GM23338 (cell line): ENCODE measurements at regions not wholly inside any gene's neighbourhood (a gene's known extent, or its start where the extent isn't known, plus 50 kb on each side); places are given as distances from the start of the nearest gene placed in this dataset.

Experiments used
- ATAC-seq: fragments of 200-7000 bp; cut with Tn5 transposase; 3 replicates; pipeline ENCODE4 v1.9.1; 2020
- DNase-seq: peaks from one replicate; pipeline ENCODE4 v3.0.0-alpha.2; 2015; ENCODE audit warnings: low spot score
- H2AFZ ChIP-seq: fragments of 200-600 bp; sonication (generic); 2 replicates; pipeline ENCODE4 v1.8.0; 2016; ENCODE audit warnings: antibody characterized with exemption, mild to moderate bottlenecking, moderate library complexity
- H3F3A ChIP-seq: fragments of 200-600 bp; sonication (generic); replicated peaks from 2 replicates; pipeline ENCODE4 v1.8.0; 2017; ENCODE audit warnings: antibody characterized with exemption, mixed run types, low read depth
- H3K27ac ChIP-seq: fragments of 200-600 bp; sonication (generic); 2 replicates; pipeline ENCODE4 v1.6.1; 2016; ENCODE audit warnings: low read depth
- H3K27me3 ChIP-seq: fragments of 200-600 bp; sonication (generic); 2 replicates; pipeline ENCODE4 v1.8.0; 2016; ENCODE audit warnings: mild to moderate bottlenecking, mixed run types, moderate library complexity; ENCODE audit not compliant: insufficient read depth
- H3K36me3 ChIP-seq: fragments of 200-600 bp; sonication (generic); 2 replicates; pipeline ENCODE4 v1.8.0; 2016; ENCODE audit warnings: mild to moderate bottlenecking; ENCODE audit not compliant: insufficient read depth
- H3K4me1 ChIP-seq: fragments of 200-600 bp; sonication (generic); 2 replicates; pipeline ENCODE4 v1.8.0; 2016; ENCODE audit warnings: mild to moderate bottlenecking, moderate library complexity; ENCODE audit not compliant: insufficient read depth
- H3K4me2 ChIP-seq: fragments of 200-600 bp; sonication (generic); 2 replicates; pipeline ENCODE4 v1.7.1; 2017; ENCODE audit warnings: mixed run types
- H3K4me3 ChIP-seq: fragments of 200-600 bp; sonication (generic); 2 replicates; pipeline ENCODE4 v1.6.1; 2016; ENCODE audit warnings: mixed run types
- H3K79me2 ChIP-seq: fragments of 200-600 bp; sonication (generic); replicated peaks from 2 replicates; pipeline ENCODE4 v1.8.0; 2017; ENCODE audit warnings: mild to moderate bottlenecking; ENCODE audit not compliant: insufficient read depth
- H3K9me2 ChIP-seq: fragments of 200-600 bp; sonication (generic); 2 replicates; pipeline ENCODE4 v1.8.0; 2017; ENCODE audit not compliant: insufficient read depth
- H4K20me1 ChIP-seq: fragments of 200-600 bp; sonication (generic); replicated peaks from 2 replicates; pipeline ENCODE4 v1.8.0; 2017; ENCODE audit warnings: mild to moderate bottlenecking; ENCODE audit not compliant: insufficient read depth
- H3K27ac Mint-ChIP-seq: 2 replicates; pipeline ENCODE4 v1.8.0; 2020; ENCODE audit warnings: inconsistent platforms, mild to moderate bottlenecking, moderate library complexity, mixed read lengths
- H3K27me3 Mint-ChIP-seq: 3 replicates; pipeline ENCODE4 v1.8.0; 2022; ENCODE audit warnings: low read depth, mild to moderate bottlenecking, moderate library complexity, mixed read lengths, inconsistent platforms; ENCODE audit not compliant: insufficient read depth, poor library complexity
- H3K36me3 Mint-ChIP-seq: 3 replicates; pipeline ENCODE4 v1.8.0; 2021; ENCODE audit warnings: low read depth, mild to moderate bottlenecking, inconsistent platforms, moderate library complexity, mixed read lengths
- H3K4me1 Mint-ChIP-seq: 3 replicates; pipeline ENCODE4 v1.8.0; 2020; ENCODE audit warnings: mild to moderate bottlenecking, inconsistent platforms, mixed read lengths
- H3K4me3 Mint-ChIP-seq: 3 replicates; pipeline ENCODE4 v1.8.0; 2021; ENCODE audit warnings: moderate library complexity, mild to moderate bottlenecking, inconsistent platforms, mixed read lengths
- H3K9me3 Mint-ChIP-seq: 3 replicates; pipeline ENCODE4 v1.8.0; 2020; ENCODE audit warnings: moderate library complexity, mild to moderate bottlenecking, inconsistent platforms, mixed read lengths
- CREB1 ChIP-seq: fragments of 250-450 bp; sonication (Bioruptor Pico); IDR thresholded peaks from 2 replicates; pipeline ENCODE4 v1.5.0; 2020; ENCODE audit warnings: low read depth, mild to moderate bottlenecking, moderate library complexity
- CTCF ChIP-seq, 2 experiments: fragments of 200-600 bp in 1 of 2; sonication (generic) in 1 of 2; conservative IDR thresholded peaks; 2 replicates each; pipeline versions ENCODE4 v1.5.1 to v1.6.1; 2016 to 2017; ENCODE audit warnings: antibody characterized with exemption in 2 of 2, low read depth in 2 of 2, mild to moderate bottlenecking in 2 of 2, moderate library complexity in 1 of 2
- ETS1 ChIP-seq: IDR thresholded peaks from 2 replicates; pipeline ENCODE4 v1.6.1; 2016; ENCODE audit warnings: antibody characterized with exemption
- EZH2 ChIP-seq: fragments of 200-600 bp; sonication (generic); IDR thresholded peaks from one replicate; pipeline ENCODE4 v1.8.0; 2017; ENCODE audit warnings: antibody characterized with exemption, mild to moderate bottlenecking, low read depth; ENCODE audit not compliant: unreplicated experiment
- EZH2phosphoT487 ChIP-seq: fragments of 200-600 bp; sonication (generic); IDR thresholded peaks from one replicate; pipeline ENCODE4 v1.8.1; 2018; ENCODE audit warnings: antibody characterized with exemption; ENCODE audit not compliant: unreplicated experiment
- JUNB ChIP-seq: IDR thresholded peaks from one replicate; pipeline ENCODE4 v1.6.1; 2016; ENCODE audit warnings: antibody characterized with exemption; ENCODE audit not compliant: unreplicated experiment
- NANOG ChIP-seq: IDR thresholded peaks from 2 replicates; pipeline ENCODE4 v1.6.1; 2016; ENCODE audit warnings: antibody characterized with exemption, borderline replicate concordance
- POLR2AphosphoS5 ChIP-seq: IDR thresholded peaks from 2 replicates; pipeline ENCODE4 v1.6.1; 2016; ENCODE audit warnings: antibody characterized with exemption, low read depth
- REST ChIP-seq: IDR thresholded peaks from one replicate; pipeline ENCODE4 v1.6.1; 2018; ENCODE audit warnings: antibody characterized with exemption; ENCODE audit not compliant: unreplicated experiment
- STAT1 ChIP-seq: IDR thresholded peaks from one replicate; pipeline ENCODE4 v1.6.1; 2016; ENCODE audit warnings: antibody characterized with exemption; ENCODE audit not compliant: unreplicated experiment
- ZNF114 ChIP-seq: fragments of 250-450 bp; sonication (Bioruptor Pico); IDR thresholded peaks from 2 replicates; pipeline ENCODE4 v1.5.0; 2020; ENCODE audit warnings: mild to moderate bottlenecking, moderate library complexity
- ZNF331 ChIP-seq: fragments of 250-450 bp; sonication (Bioruptor Pico); IDR thresholded peaks from 2 replicates; pipeline ENCODE4 v1.5.0; 2020; ENCODE audit warnings: low read depth, mild to moderate bottlenecking, moderate library complexity
- ZNF462 ChIP-seq: fragments of 250-450 bp; sonication (Bioruptor Pico); IDR thresholded peaks from 2 replicates; pipeline ENCODE4 v1.5.0; 2020; ENCODE audit warnings: mild to moderate bottlenecking, moderate library complexity

GRCh38 chr3:191737742-191738141, 276.8 kb downstream of the PYDC2 start:
- Histone ChIP-seq H3K4me1 (no peaks in the 10 kb centered on the region), H3K9me2 (peaks cover 7% of the 10 kb centered on the region; the same call in 1 of the 2 replicates), H3K36me3 (peaks cover 14% of the 10 kb centered on the region), H3F3A (no peaks in the 10 kb centered on the region), H3K27me3 (no peaks in the 10 kb centered on the region), H2AFZ (no peak overlapping the region), H3K4me3 (no peak overlapping the region), H3K4me2 (no peak overlapping the region), H3K27ac (no peak overlapping the region), H3K79me2 (no peaks in the 10 kb centered on the region), H4K20me1 (no peaks in the 10 kb centered on the region)
- Mint-ChIP-seq H3K36me3 (peaks cover 32% of the 10 kb centered on the region), H3K9me3 (peaks cover 42% of the 10 kb centered on the region), H3K27me3 (no peaks in the 10 kb centered on the region), H3K27ac (no peak overlapping the region), H3K4me3 (no peak overlapping the region), H3K4me1 (no peaks in the 10 kb centered on the region)
- DNase-seq (no peak), ATAC-seq (no peak)
- TF ChIP-seq ETS1 (no peak), JUNB (no peak), REST (no peak), NANOG (no peak), ZNF114 (CRISPR knock-in tag) (no peak), ZNF462 (CRISPR knock-in tag) (no peak), EZH2phosphoT487 (no peak), STAT1 (no peak), ZNF331 (CRISPR knock-in tag) (no peak), POLR2AphosphoS5 (no peak), CREB1 (no peak), CTCF (conservative IDR thresholded peaks at IDR 0.05; ENCODE audit: low read depth in 2 of 2) (no peak), EZH2 (no peak)
